BJ (cell line): ENCODE measurements at regions not wholly inside any gene's neighbourhood (a gene's known extent, or its start where the extent isn't known, plus 50 kb on each side); places are given as distances from the start of the nearest gene placed in this dataset.

ENCODE experiments used
- CTCF ChIA-PET: fragments of 350-600 bp; formaldehyde crosslinking; extraction: SDS; loops from one replicate; lab custom pipeline; 2021; ENCODE audit warnings: antibody characterized with exemption, inconsistent platforms; lab: Yijun Ruan, JAX
- POLR2A ChIA-PET: fragments of 300-600 bp; sonication (Branson Sonifier 250); formaldehyde crosslinking; extraction: SDS; loops from one replicate; lab custom pipeline; 2021; ENCODE audit warnings: antibody characterized with exemption; lab: Charles Lee
- DNase-seq: peaks from one replicate; pipeline ENCODE4 v3.0.0-alpha.2; 2011; ENCODE audit warnings: low read depth
- H3K27me3 ChIP-seq: 2 replicates; pipeline ENCODE4 v1.6.0; 2011; ENCODE audit warnings: low read length; ENCODE audit not compliant: control insufficient read depth, insufficient read depth
- H3K36me3 ChIP-seq: 2 replicates; pipeline ENCODE4 v1.5.1; 2011; ENCODE audit warnings: low read length; ENCODE audit not compliant: control insufficient read depth, insufficient read depth
- H3K4me3 ChIP-seq: 2 replicates; pipeline ENCODE4 v1.5.1; 2011; ENCODE audit warnings: low read depth, mild to moderate bottlenecking, control low read depth, low read length
- TF ChIP-seq, protein P1 (sequence below): IDR thresholded peaks from 2 replicates; pipeline ENCODE4 v1.5.1; 2011; ENCODE audit warnings: low read depth, mild to moderate bottlenecking, control low read depth, inconsistent platforms, low read length, moderate library complexity; ENCODE audit not compliant: insufficient read depth

DNA sequence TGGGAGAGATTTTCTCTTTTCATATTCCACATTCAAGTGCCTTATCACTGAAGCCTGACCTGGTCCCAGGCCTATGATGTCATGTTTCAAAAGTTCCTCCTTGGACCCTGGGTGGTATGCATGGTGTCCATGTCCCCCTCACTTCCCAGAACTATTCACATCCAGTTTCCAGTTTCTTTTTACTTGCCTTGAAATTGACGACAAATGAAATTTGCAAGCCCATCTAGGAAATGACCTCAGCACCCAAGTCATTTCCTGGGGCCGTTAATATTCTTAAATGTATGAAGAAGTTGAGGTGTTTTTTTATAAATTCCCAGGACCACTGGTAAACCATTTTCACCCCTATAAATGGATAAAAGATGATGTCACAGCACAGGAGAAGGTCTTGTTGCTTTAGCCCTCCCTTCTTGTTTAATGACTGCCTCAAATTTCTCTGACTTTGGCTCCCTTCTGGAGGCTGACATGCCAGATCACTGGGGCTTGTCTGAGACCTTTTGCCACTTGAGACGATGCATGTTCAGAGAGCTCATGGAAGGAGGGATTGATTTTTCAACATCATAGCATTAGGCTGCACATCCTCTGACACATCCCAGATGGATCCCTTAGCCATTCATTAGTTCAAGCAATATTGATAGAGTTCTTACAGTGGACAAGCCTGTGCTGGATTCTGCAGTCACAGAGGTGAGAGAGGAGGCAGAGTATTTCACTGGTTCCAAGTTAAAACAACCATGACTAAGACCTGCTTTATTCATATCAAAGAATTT is 221.3 kb downstream of the PLPP3 start:
- TF ChIP-seq, protein P1, sequence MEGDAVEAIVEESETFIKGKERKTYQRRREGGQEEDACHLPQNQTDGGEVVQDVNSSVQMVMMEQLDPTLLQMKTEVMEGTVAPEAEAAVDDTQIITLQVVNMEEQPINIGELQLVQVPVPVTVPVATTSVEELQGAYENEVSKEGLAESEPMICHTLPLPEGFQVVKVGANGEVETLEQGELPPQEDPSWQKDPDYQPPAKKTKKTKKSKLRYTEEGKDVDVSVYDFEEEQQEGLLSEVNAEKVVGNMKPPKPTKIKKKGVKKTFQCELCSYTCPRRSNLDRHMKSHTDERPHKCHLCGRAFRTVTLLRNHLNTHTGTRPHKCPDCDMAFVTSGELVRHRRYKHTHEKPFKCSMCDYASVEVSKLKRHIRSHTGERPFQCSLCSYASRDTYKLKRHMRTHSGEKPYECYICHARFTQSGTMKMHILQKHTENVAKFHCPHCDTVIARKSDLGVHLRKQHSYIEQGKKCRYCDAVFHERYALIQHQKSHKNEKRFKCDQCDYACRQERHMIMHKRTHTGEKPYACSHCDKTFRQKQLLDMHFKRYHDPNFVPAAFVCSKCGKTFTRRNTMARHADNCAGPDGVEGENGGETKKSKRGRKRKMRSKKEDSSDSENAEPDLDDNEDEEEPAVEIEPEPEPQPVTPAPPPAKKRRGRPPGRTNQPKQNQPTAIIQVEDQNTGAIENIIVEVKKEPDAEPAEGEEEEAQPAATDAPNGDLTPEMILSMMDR, result no peak
- ChIA-PET CTCF (no interaction called here), POLR2A (no interaction called here)
- no peaks in the 10 kb centered on the region for H3K27me3 ChIP-seq
- H3K36me3 ChIP-seq, result no peaks in the 10 kb centered on the region
- H3K4me3 ChIP-seq, result no peak overlapping the region
- DNase-seq, result no peak

DNA sequence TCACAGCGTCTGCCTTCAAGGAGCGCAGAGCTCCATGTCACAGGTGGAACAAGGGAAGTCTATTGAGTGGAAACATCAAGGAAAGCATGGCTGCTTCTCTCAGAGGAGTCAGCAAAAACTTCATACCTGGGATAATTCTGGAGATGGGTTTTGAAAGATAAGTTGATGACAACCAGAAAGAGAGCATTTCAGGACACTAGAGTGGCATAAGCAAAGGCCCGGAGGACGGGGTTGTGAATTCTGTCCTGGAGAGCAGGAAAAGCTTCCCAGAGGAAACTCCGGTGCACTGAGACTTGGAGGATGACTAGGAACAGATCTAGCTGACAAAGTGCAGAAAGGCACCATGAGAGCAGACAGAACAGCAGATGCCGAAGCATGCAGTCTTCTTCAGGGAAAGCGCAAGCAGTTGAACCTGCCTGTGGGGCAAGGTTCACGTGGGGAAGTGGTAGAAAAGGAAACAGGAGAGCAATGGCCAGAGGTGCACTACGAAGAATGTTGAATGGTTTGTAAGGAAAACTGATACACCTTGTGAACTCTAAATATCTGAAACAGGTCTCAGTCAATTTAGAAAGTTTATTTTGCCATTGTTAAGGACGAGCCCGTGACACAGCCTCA is 222.9 kb downstream of the PLPP3 start:
- TF ChIP-seq, protein P1, result no peak
- no peaks in the 10 kb centered on the region for H3K27me3 ChIP-seq
- DNase-seq, result no peak
- no peaks in the 10 kb centered on the region for H3K36me3 ChIP-seq
- no peak overlapping the region for H3K4me3 ChIP-seq
- ChIA-PET POLR2A (no interaction called here), CTCF (no interaction called here)

DNA sequence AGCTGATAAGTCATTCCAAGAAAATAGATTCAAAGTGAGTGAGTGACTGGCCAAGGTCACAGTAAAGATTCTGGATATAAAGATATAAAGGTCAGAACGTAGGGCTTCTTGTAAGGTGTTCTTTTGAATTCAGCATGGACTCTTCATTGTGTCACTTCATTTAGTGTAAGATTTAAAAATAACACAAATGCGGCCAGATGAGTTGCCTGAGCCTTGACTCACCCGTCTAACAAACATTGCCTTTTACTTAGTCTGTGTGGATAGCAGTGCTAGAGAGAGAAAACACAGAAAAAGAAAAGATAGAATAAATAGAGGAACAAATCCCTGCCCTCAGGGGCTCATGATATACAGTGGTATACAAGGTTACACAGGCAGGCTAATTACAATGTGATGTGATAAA is 223.4 kb downstream of the PLPP3 start:
- DNase-seq, result no peak
- no peak overlapping the region for H3K4me3 ChIP-seq
- POLR2A ChIA-PET, result no interaction called here
- H3K36me3 ChIP-seq, result no peaks in the 10 kb centered on the region
- no peaks in the 10 kb centered on the region for H3K27me3 ChIP-seq
- CTCF ChIA-PET, result no interaction called here
- TF ChIP-seq, protein P1, result no peak

DNA sequence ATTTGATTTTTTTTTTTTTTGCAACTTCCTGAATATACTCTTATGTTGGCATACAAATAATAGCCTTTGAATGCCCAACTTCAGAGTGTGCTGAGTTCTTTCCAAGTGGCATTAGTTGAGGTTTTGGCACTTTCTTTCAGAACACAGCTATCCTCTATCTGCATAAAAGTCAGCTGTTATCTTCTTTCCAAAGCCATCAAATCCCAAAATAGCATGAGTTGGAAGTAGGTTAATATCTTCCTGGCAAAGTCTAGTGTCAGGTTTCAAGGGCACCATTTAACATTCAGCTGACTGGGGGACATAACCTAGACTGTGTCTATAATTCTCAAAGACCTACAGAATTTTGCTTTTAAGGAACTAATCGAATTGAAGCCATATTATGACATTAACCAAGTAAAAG is 223.9 kb downstream of the PLPP3 start:
- TF ChIP-seq, protein P1, result no peak
- no peak for DNase-seq
- ChIA-PET POLR2A (no interaction called here), CTCF (no interaction called here)
- H3K27me3 ChIP-seq, result no peaks in the 10 kb centered on the region
- H3K36me3 ChIP-seq, result no peaks in the 10 kb centered on the region
- H3K4me3 ChIP-seq, result no peak overlapping the region

DNA sequence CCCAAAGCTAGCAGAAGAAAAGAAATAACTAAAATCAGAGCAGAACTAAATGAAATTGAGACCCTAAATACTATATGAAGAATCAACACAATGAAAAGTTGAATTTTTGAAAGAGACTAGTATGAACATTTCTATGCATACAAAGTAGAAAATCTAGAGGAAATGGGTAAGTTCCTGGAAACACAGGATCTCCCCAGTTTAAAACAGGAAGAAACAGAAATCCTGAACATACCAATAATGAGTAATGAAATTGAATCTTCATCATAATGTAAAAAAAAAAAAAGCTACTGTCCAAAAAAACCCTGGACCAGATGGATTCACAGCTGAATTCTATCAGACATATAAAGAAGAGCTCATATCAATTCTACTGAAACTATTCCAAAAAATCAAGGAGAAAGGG is 233.5 kb downstream of the PLPP3 start:
- POLR2A ChIA-PET, result no interaction called here
- TF ChIP-seq, protein P1, result no peak

More for the DNA sequence above, 233.5 kb downstream of the PLPP3 start:
- H3K36me3 ChIP-seq, result no peaks in the 10 kb centered on the region
- no peaks in the 10 kb centered on the region for H3K27me3 ChIP-seq
- H3K4me3 ChIP-seq, result no peak overlapping the region
- CTCF ChIA-PET, result interaction anchor here (1.3 kb wide), 1 partner anchor 15 kb away, joined by 6 read pairs; no protein-coding TSS in a partner anchor
- no peak for DNase-seq
